ENCODE measurements at regions not wholly inside any gene's neighbourhood (a gene's known extent, or its start where the extent isn't known, plus 50 kb on each side); places are given as distances from the start of the nearest gene placed in this dataset.
A peak's percentile ranks its signal among the peaks of the same experiment; 100 is the strongest.

GRCh38 chr5:171569065-171569712 lies 149.7 kb downstream of the FGF18 start:
- Histone ChIP-seq H3K9ac (ENCODE audit: low read depth in 1 of 3, low read length in 3 of 3) (no peak overlapping the region), H3K36me3 (ENCODE audit: control insufficient read depth in 3 of 3, insufficient read depth in 3 of 3, low read length in 3 of 3) (no peaks in the 10 kb centered on the region), H3K4me3 (ENCODE audit: low read length in 3 of 3) (no peak overlapping the region), H3K27me3 (ENCODE audit: control insufficient read depth in 3 of 3, insufficient read depth in 3 of 3, low read length in 3 of 3) (no peaks in the 10 kb centered on the region), H3K4me1 (ENCODE audit: control insufficient read depth in 3 of 3, insufficient read depth in 3 of 3, low read length in 3 of 3) (no peaks in the 10 kb centered on the region), H3K9me3 (ENCODE audit: control insufficient read depth in 3 of 3, low read length in 3 of 3) (peaks cover 0 to 4% (median 0%) of the 10 kb centered on the region in 3 donors), H3K27ac (ENCODE audit: low read depth, low read length) (no peak overlapping the region)

DNA sequence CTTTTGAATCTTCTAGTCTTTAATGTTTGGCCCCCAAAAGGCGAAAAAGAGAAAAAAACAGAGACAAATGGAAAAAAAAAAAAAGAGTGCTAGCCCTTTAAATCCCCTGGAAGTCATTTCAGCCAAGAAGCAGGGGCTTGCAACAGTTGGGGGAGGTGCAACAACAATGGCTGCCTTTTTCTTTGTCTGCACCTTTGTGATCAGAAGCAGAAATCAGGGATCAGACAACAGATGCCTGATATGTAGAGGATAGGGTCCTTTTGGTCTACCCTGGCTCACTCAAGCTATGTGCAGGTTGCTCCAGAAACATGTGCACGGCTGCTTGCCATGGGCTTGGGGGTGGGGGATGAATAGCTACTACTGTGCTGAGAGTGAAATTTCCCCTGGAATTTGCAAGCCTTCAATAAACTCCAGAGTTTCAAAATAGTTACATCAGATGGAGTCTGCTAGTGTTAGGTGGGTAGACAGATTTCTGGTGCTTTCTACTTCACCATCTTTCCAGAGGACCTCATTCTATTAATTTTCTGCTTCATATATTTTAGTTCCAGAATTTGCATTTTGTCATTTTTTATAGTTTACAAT lies 150.9 kb downstream of the FGF18 start:
- peaks cover 0 to 4% (median 0%) of the 10 kb centered on the region in 3 donors for H3K9me3 ChIP-seq (ENCODE audit: control insufficient read depth in 3 of 3, low read length in 3 of 3)
- no peaks in the 10 kb centered on the region for H3K27me3 ChIP-seq (ENCODE audit: control insufficient read depth in 3 of 3, insufficient read depth in 3 of 3, low read length in 3 of 3)
- H3K36me3 ChIP-seq (ENCODE audit: control insufficient read depth in 3 of 3, insufficient read depth in 3 of 3, low read length in 3 of 3): no peaks in the 10 kb centered on the region
- no peak overlapping the region for H3K9ac ChIP-seq (ENCODE audit: low read depth in 1 of 3, low read length in 3 of 3)
- H3K27ac ChIP-seq (ENCODE audit: low read depth, low read length): no peak overlapping the region
- H3K4me3 ChIP-seq (ENCODE audit: low read length in 3 of 3): no peak overlapping the region
- no peaks in the 10 kb centered on the region for H3K4me1 ChIP-seq (ENCODE audit: control insufficient read depth in 3 of 3, insufficient read depth in 3 of 3, low read length in 3 of 3)

DNA sequence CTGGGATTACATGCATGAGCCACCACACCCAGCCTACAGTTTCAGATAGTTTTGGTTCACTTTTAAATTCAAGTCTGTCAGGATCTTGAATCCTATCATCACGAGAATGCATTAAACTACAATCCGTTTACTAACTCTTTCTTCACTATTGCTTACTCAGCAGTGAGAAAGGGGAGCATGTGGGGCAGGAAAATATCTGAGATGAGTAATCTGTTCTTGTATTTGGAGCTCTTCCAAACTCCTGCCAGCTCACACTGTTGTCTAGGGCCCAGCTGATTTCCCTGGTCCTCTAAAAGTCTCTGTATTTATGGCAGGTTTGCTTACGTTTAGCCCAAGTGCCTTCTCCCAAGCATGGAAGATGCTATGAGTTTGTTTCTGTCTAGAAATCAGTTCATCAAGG lies 152.2 kb downstream of the FGF18 start:
- Histone ChIP-seq H3K27ac (ENCODE audit: low read depth, low read length) (no peak overlapping the region), H3K4me1 (ENCODE audit: control insufficient read depth in 3 of 3, insufficient read depth in 3 of 3, low read length in 3 of 3) (no peaks in the 10 kb centered on the region)

DNA sequence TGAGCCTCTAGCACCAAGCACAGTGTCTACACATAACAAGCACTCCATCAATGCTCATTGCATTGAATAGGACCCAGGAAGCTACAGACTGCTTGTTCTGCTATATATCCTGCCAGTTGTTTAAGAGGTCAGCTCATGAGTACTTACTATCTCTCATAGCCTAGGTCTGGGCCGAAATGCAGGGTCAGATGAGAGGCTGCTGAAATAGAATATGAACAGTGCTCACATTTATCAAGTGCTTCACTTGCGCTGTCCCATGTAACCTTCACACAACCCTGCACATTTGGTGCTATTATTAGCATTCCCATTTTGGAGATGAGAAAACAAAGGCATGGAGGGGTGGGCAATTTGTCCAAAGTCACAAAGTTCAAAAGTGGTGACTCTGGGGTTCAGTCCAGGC lies 153.6 kb downstream of the FGF18 start:
- H3K27me3 ChIP-seq (ENCODE audit: control insufficient read depth in 3 of 3, insufficient read depth in 3 of 3, low read length in 3 of 3): peaks cover 0 to 4% (median 0%) of the 10 kb centered on the region in 3 donors
- H3K9me3 ChIP-seq (ENCODE audit: control insufficient read depth in 3 of 3, low read length in 3 of 3): peaks cover 0 to 4% (median 0%) of the 10 kb centered on the region in 3 donors
- no peak overlapping the region for H3K9ac ChIP-seq (ENCODE audit: low read depth in 1 of 3, low read length in 3 of 3)
- peaks cover 0 to 7% (median 3%) of the 10 kb centered on the region in 3 donors for H3K4me1 ChIP-seq (ENCODE audit: control insufficient read depth in 3 of 3, insufficient read depth in 3 of 3, low read length in 3 of 3)
- H3K4me3 ChIP-seq (ENCODE audit: low read length in 3 of 3): no peak overlapping the region
- no peak overlapping the region for H3K27ac ChIP-seq (ENCODE audit: low read depth, low read length)
- no peaks in the 10 kb centered on the region for H3K36me3 ChIP-seq (ENCODE audit: control insufficient read depth in 3 of 3, insufficient read depth in 3 of 3, low read length in 3 of 3)

More for the DNA sequence above, 152.2 kb downstream of the FGF18 start:
- H3K9me3 ChIP-seq (ENCODE audit: control insufficient read depth in 3 of 3, low read length in 3 of 3): peaks cover 0 to 4% (median 0%) of the 10 kb centered on the region in 3 donors
- no peaks in the 10 kb centered on the region for H3K27me3 ChIP-seq (ENCODE audit: control insufficient read depth in 3 of 3, insufficient read depth in 3 of 3, low read length in 3 of 3)
- H3K36me3 ChIP-seq (ENCODE audit: control insufficient read depth in 3 of 3, insufficient read depth in 3 of 3, low read length in 3 of 3): no peaks in the 10 kb centered on the region
- H3K4me3 ChIP-seq (ENCODE audit: low read length in 3 of 3): no peak overlapping the region
- no peak overlapping the region for H3K9ac ChIP-seq (ENCODE audit: low read depth in 1 of 3, low read length in 3 of 3)

DNA sequence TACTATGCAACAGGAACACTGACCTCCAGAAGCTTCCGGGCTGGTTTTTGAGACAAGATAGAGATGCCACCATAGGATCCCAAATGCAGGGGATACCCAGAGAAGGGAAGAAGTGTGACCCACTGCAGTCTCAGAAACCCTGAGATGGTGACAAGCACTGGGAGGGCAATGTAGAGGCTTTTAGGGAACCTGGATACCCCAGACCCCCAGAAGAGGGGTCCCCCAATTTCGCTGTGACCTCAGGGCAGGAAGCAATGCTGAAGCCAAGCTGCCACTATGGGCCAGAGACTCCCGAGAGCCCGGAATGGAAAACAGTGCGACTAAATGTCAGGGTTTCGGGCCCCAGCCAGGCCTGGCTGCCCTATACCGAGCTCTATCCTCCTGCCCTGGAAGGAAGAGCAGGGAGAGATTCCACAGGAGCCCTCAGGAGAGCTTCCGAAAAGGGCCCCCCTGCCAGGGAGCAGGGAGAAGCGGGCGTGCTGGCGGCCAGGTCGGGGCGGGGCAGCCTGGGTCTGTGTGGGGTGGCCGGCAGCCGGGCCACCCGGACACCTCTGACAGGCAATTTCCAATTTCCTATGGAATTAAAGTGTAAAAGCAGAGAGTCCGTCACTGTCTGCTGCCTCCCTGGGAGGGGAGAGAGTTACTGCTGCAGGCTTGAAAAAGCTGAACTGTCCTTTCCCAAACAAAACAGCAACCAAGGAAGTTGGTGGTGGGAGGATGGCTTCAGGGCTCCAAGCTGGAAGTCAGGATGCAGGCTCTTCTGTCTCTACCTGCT lies 154.2 kb downstream of the FGF18 start:
- H3K9ac ChIP-seq (ENCODE audit: low read depth in 1 of 3, low read length in 3 of 3): no peak overlapping the region
- peaks cover 0 to 4% (median 0%) of the 10 kb centered on the region in 3 donors for H3K27me3 ChIP-seq (ENCODE audit: control insufficient read depth in 3 of 3, insufficient read depth in 3 of 3, low read length in 3 of 3)
- no peak overlapping the region for H3K4me3 ChIP-seq (ENCODE audit: low read length in 3 of 3)
- H3K36me3 ChIP-seq (ENCODE audit: control insufficient read depth in 3 of 3, insufficient read depth in 3 of 3, low read length in 3 of 3): no peaks in the 10 kb centered on the region
- peaks cover 1 to 12% (median 9%) of the 10 kb centered on the region in 3 donors for H3K4me1 ChIP-seq (ENCODE audit: control insufficient read depth in 3 of 3, insufficient read depth in 3 of 3, low read length in 3 of 3)
- peaks cover 0 to 2% (median 0%) of the 10 kb centered on the region in 3 donors for H3K9me3 ChIP-seq (ENCODE audit: control insufficient read depth in 3 of 3, low read length in 3 of 3)
- H3K27ac ChIP-seq (ENCODE audit: low read depth, low read length): peak overlapping the region; percentile 3

GRCh38 chr5:171574376-171574775 lies 154.9 kb downstream of the FGF18 start:
- Histone ChIP-seq H3K4me3 (ENCODE audit: low read length in 3 of 3) (no peak overlapping the region), H3K36me3 (ENCODE audit: control insufficient read depth in 3 of 3, insufficient read depth in 3 of 3, low read length in 3 of 3) (no peaks in the 10 kb centered on the region), H3K27ac (ENCODE audit: low read depth, low read length) (no peak overlapping the region), H3K4me1 (ENCODE audit: control insufficient read depth in 3 of 3, insufficient read depth in 3 of 3, low read length in 3 of 3) (peaks cover 8 to 18% (median 16%) of the 10 kb centered on the region in 3 donors), H3K9ac (ENCODE audit: low read depth in 1 of 3, low read length in 3 of 3) (no peak overlapping the region), H3K27me3 (ENCODE audit: control insufficient read depth in 3 of 3, insufficient read depth in 3 of 3, low read length in 3 of 3) (peaks cover 0 to 4% (median 0%) of the 10 kb centered on the region in 3 donors), H3K9me3 (ENCODE audit: control insufficient read depth in 3 of 3, low read length in 3 of 3) (no peaks in the 10 kb centered on the region)

DNA sequence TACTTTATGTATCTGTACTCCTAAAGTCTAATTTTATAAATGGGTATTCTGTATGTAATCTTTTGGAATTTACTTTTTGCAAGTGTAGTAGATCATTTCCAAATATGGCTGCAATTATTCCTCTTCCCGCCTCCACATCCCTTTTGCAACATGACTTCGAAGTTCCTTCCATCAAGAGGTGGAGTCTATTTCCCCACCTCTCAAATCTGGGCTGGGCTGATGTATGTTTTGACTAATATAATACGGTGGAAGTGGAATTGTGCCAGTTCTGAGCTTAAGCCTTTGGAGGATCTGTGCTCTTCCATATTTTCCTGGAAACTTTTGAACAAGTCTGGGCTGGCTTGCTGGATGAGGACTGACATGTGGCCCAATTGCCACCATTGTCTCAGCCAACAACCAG lies 155.9 kb downstream of the FGF18 start:
- H3K4me1 ChIP-seq (ENCODE audit: control insufficient read depth in 3 of 3, insufficient read depth in 3 of 3, low read length in 3 of 3): peaks cover 12 to 27% (median 18%) of the 10 kb centered on the region in 3 donors
- H3K27ac ChIP-seq (ENCODE audit: low read depth, low read length): no peak overlapping the region
- no peak overlapping the region for H3K4me3 ChIP-seq (ENCODE audit: low read length in 3 of 3)
- H3K27me3 ChIP-seq (ENCODE audit: control insufficient read depth in 3 of 3, insufficient read depth in 3 of 3, low read length in 3 of 3): peaks cover 0 to 4% (median 0%) of the 10 kb centered on the region in 3 donors
- no peak overlapping the region for H3K9ac ChIP-seq (ENCODE audit: low read depth in 1 of 3, low read length in 3 of 3)
- no peaks in the 10 kb centered on the region for H3K9me3 ChIP-seq (ENCODE audit: control insufficient read depth in 3 of 3, low read length in 3 of 3)
- H3K36me3 ChIP-seq (ENCODE audit: control insufficient read depth in 3 of 3, insufficient read depth in 3 of 3, low read length in 3 of 3): no peaks in the 10 kb centered on the region

DNA sequence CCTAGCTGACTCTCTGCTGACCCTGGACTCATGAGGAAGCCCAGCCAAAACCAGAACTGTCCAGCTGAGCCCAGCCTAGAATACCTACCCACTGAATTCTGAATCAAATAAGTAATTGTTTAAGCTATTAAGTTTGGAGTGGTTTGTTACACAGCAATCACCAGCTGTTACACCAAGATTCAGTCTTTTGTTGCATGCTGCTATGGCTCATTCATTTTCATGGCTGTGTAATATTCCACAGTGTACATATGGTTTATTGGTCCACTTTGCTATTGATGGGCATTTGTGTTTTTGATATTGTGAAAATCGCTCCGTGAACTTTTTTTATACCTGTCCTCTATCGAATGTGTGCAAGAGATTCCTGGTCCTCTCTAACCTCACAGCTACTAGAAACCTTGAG lies 156.4 kb downstream of the FGF18 start:
- no peak overlapping the region for H3K27ac ChIP-seq (ENCODE audit: low read depth, low read length)
- no peaks in the 10 kb centered on the region for H3K9me3 ChIP-seq (ENCODE audit: control insufficient read depth in 3 of 3, low read length in 3 of 3)
- no peaks in the 10 kb centered on the region for H3K36me3 ChIP-seq (ENCODE audit: control insufficient read depth in 3 of 3, insufficient read depth in 3 of 3, low read length in 3 of 3)
- H3K4me3 ChIP-seq (ENCODE audit: low read length in 3 of 3): no peak overlapping the region
- H3K9ac ChIP-seq (ENCODE audit: low read depth in 1 of 3, low read length in 3 of 3): no peak overlapping the region
- H3K4me1 ChIP-seq (ENCODE audit: control insufficient read depth in 3 of 3, insufficient read depth in 3 of 3, low read length in 3 of 3): peaks cover 12 to 27% (median 18%) of the 10 kb centered on the region in 3 donors
- H3K27me3 ChIP-seq (ENCODE audit: control insufficient read depth in 3 of 3, insufficient read depth in 3 of 3, low read length in 3 of 3): peaks cover 0 to 4% (median 0%) of the 10 kb centered on the region in 3 donors

- peaks cover 12 to 27% (median 18%) of the 10 kb centered on the region in 3 donors for H3K4me1 ChIP-seq (ENCODE audit: control insufficient read depth in 3 of 3, insufficient read depth in 3 of 3, low read length in 3 of 3)
These were observed 157.8 kb downstream of the FGF18 start for GRCh38 chr5:171577042-171577758.

More at GRCh38 chr5:171577042-171577758, 157.8 kb downstream of the FGF18 start:
- Histone ChIP-seq H3K27ac (ENCODE audit: low read depth, low read length) (peak overlapping the region; percentile 68), H3K9ac (ENCODE audit: low read depth in 1 of 3, low read length in 3 of 3) (no peak overlapping the region), H3K27me3 (ENCODE audit: control insufficient read depth in 3 of 3, insufficient read depth in 3 of 3, low read length in 3 of 3) (peaks cover 0 to 4% (median 0%) of the 10 kb centered on the region in 3 donors), H3K9me3 (ENCODE audit: control insufficient read depth in 3 of 3, low read length in 3 of 3) (no peaks in the 10 kb centered on the region), H3K4me3 (ENCODE audit: low read length in 3 of 3) (no peak overlapping the region), H3K36me3 (ENCODE audit: control insufficient read depth in 3 of 3, insufficient read depth in 3 of 3, low read length in 3 of 3) (no peaks in the 10 kb centered on the region)
